MM.1S (cell line): ENCODE measurements at regions not wholly inside any gene's neighbourhood (a gene's known extent, or its start where the extent isn't known, plus 50 kb on each side); places are given as distances from the start of the nearest gene placed in this dataset.
"Not testable (repeated sequence)": the region's sequence is repeated elsewhere in the genome, so short reads cannot be mapped to it uniquely, and the experiment has no call there.

Source experiments
- DNase-seq: peaks from one replicate; pipeline ENCODE4 v3.0.0-alpha.2; 2015
- H2AFZ ChIP-seq: fragments of 300-600 bp; sonication (generic); 2 replicates; pipeline ENCODE4 v1.6.0; 2016; ENCODE audit warnings: antibody characterized with exemption, low read length
- H3F3A ChIP-seq: fragments of 300-600 bp; sonication (generic); 2 replicates; pipeline ENCODE4 v1.6.1; 2016; ENCODE audit warnings: mild to moderate bottlenecking, antibody characterized with exemption, low read length, moderate library complexity, mixed read lengths; ENCODE audit not compliant: insufficient read depth
- H3K27ac ChIP-seq: fragments of 300-600 bp; sonication (generic); 2 replicates; pipeline ENCODE4 v1.5.1; 2016; ENCODE audit warnings: mild to moderate bottlenecking, low read length
- H3K27me3 ChIP-seq: fragments of 300-600 bp; sonication (generic); replicated peaks from 2 replicates; pipeline ENCODE4 v1.6.0; 2016; ENCODE audit warnings: low read length; ENCODE audit not compliant: insufficient read depth
- H3K36me3 ChIP-seq: fragments of 300-600 bp; sonication (generic); replicated peaks from 2 replicates; pipeline ENCODE4 v1.6.1; 2016; ENCODE audit warnings: mild to moderate bottlenecking, low read length, mixed read lengths; ENCODE audit not compliant: insufficient read depth
- H3K4me1 ChIP-seq: fragments of 300-600 bp; sonication (generic); 2 replicates; pipeline ENCODE4 v1.6.1; 2016; ENCODE audit warnings: low read length, mixed read lengths
- H3K4me2 ChIP-seq: fragments of 300-600 bp; sonication (generic); 2 replicates; pipeline ENCODE4 v1.6.0; 2016; ENCODE audit warnings: low read depth, low read length
- H3K4me3 ChIP-seq: fragments of 300-600 bp; sonication (generic); 2 replicates; pipeline ENCODE4 v1.5.1; 2016; ENCODE audit warnings: low read length, mixed read lengths
- H3K79me2 ChIP-seq: fragments of 300-600 bp; sonication (generic); 2 replicates; pipeline ENCODE4 v1.6.1; 2016; ENCODE audit warnings: mixed run types, low read length, mixed read lengths
- H3K9ac ChIP-seq: fragments of 300-600 bp; sonication (generic); 2 replicates; pipeline ENCODE4 v1.6.1; 2016; ENCODE audit warnings: low read length, mixed read lengths
- H3K9me2 ChIP-seq: fragments of 300-600 bp; sonication (generic); replicated peaks from 2 replicates; pipeline ENCODE4 v1.6.1; 2016; ENCODE audit warnings: mild to moderate bottlenecking, low read length, mixed read lengths; ENCODE audit not compliant: insufficient read depth
- H3K9me3 ChIP-seq: fragments of 300-600 bp; sonication (generic); replicated peaks from 2 replicates; pipeline ENCODE4 v1.6.1; 2016; ENCODE audit warnings: mild to moderate bottlenecking, low read length, mixed read lengths; ENCODE audit not compliant: insufficient read depth
- H4K20me1 ChIP-seq: fragments of 300-600 bp; sonication (generic); 2 replicates; pipeline ENCODE4 v1.6.1; 2016; ENCODE audit warnings: mild to moderate bottlenecking, low read length, moderate library complexity, mixed read lengths; ENCODE audit not compliant: insufficient read depth
- EZH2 ChIP-seq: fragments of 300-600 bp; sonication (generic); optimal IDR thresholded peaks from 2 replicates; pipeline ENCODE3; 2017; ENCODE audit warnings: low read depth, mild to moderate bottlenecking, antibody characterized with exemption, low read length, mixed read lengths
- EZH2phosphoT487 ChIP-seq: fragments of 300-600 bp; sonication (generic); IDR thresholded peaks from 2 replicates; pipeline ENCODE4 v1.6.1; 2018; ENCODE audit warnings: antibody characterized with exemption, low read length
- TF ChIP-seq, protein P1 (sequence below): fragments of 300-600 bp; sonication (generic); IDR thresholded peaks from 2 replicates; pipeline ENCODE4 v1.5.1; 2016; ENCODE audit warnings: antibody characterized with exemption, low read length, mixed read lengths

DNA sequence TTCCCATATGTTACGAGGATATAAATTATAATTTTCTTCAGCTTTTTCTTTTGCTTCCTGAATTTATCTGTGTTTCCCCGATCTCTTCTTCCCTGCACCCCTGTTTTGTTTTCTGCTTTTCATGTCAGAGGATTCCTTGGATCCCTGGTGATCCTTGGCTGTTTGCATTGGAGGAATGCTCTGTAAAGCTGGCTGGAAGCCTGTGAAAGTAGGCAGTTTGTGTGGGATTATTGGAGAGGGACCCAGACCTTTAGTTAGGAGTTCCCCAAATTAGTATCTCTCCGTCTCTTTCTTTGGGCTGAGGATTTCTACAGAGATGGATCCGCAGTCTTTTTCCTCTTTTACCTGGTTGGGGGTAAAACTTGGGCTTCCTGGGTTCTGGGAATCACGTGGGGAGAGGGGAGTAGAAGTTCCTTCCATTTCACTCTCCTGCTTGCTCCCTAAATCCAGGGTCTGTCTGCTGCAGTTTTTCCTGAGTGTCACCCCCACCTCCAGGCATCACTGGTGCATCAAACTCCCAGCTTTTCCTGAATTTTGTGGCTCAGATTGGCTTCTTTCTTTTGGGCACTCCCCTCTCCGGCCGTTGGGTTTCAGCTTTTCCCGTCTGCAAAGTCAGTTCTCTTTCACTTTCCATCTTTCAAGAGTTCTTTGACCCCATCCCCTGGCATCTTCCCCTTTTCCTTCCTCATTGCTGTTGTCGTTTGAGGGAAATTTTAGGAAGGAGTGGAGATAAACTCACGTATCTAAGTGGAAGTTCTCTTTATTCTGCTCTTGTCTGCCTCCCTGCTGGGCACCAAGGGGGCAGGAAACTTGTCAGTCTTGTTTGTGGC lies 79.1 kb upstream of the ALX4 start:
- Histone ChIP-seq H3K9me2 (no peaks in the 10 kb centered on the region), H3K9ac (no peak overlapping the region), H2AFZ (peak overlapping the region; percentile 53), H3K79me2 (no peaks in the 10 kb centered on the region), H3K4me2 (peak overlapping the region; percentile 35), H3K4me1 (no peaks in the 10 kb centered on the region), H3K27ac (no peak overlapping the region), H3F3A (no peaks in the 10 kb centered on the region), H3K27me3 (no peaks in the 10 kb centered on the region), H3K36me3 (no peaks in the 10 kb centered on the region), H3K9me3 (no peaks in the 10 kb centered on the region), H4K20me1 (no peaks in the 10 kb centered on the region), H3K4me3 (peak overlapping the region; percentile 33; the same call in 1 of the 2 replicates)
- TF ChIP-seq EZH2phosphoT487 = no peak
- no peak for TF ChIP-seq EZH2
- TF ChIP-seq, protein P1, sequence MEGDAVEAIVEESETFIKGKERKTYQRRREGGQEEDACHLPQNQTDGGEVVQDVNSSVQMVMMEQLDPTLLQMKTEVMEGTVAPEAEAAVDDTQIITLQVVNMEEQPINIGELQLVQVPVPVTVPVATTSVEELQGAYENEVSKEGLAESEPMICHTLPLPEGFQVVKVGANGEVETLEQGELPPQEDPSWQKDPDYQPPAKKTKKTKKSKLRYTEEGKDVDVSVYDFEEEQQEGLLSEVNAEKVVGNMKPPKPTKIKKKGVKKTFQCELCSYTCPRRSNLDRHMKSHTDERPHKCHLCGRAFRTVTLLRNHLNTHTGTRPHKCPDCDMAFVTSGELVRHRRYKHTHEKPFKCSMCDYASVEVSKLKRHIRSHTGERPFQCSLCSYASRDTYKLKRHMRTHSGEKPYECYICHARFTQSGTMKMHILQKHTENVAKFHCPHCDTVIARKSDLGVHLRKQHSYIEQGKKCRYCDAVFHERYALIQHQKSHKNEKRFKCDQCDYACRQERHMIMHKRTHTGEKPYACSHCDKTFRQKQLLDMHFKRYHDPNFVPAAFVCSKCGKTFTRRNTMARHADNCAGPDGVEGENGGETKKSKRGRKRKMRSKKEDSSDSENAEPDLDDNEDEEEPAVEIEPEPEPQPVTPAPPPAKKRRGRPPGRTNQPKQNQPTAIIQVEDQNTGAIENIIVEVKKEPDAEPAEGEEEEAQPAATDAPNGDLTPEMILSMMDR = no peak
- DNase-seq = no peak

DNA sequence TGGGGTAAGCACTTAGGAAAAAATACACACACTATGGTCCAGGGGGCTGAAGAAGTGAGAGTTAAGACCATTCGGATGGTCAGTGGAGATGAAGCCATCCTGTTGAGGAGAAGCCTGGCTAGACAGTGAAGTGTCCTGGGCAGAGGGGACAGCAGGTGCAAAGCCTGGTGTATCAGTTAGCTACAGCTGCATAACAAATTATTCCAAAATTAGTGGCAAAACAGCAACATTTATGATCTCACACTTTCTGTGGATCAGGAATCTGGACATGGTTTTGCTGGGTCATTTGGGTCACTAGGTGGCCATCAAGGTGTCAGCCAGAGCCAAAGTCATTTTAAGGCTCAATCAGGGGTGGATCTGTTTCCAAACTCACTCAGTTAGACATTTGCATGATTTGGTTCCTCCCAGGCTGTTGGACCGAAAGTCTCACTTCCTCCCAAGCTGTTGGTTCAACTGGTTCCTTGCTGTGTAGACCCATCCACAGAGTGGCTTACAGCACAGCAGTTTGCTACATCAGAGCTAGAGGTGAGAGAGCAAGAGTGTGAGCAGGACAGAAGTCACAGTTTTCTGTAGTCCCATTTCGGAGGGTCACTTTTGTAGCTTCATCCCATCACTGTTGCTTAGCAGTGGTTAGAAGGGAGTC lies 80.1 kb upstream of the ALX4 start:
- Histone ChIP-seq H3F3A (no peaks in the 10 kb centered on the region), H3K9ac (no peak overlapping the region), H3K36me3 (no peaks in the 10 kb centered on the region), H3K4me2 (no peak overlapping the region), H3K27ac (no peak overlapping the region), H3K27me3 (no peaks in the 10 kb centered on the region), H3K9me2 (no peaks in the 10 kb centered on the region), H3K9me3 (no peaks in the 10 kb centered on the region), H3K79me2 (no peaks in the 10 kb centered on the region), H4K20me1 (no peaks in the 10 kb centered on the region), H3K4me1 (no peaks in the 10 kb centered on the region), H2AFZ (no peak overlapping the region), H3K4me3 (no peak overlapping the region)
- no peak for DNase-seq
- TF ChIP-seq, protein P1 = no peak
- TF ChIP-seq EZH2 (no peak), EZH2phosphoT487 (no peak)

DNA sequence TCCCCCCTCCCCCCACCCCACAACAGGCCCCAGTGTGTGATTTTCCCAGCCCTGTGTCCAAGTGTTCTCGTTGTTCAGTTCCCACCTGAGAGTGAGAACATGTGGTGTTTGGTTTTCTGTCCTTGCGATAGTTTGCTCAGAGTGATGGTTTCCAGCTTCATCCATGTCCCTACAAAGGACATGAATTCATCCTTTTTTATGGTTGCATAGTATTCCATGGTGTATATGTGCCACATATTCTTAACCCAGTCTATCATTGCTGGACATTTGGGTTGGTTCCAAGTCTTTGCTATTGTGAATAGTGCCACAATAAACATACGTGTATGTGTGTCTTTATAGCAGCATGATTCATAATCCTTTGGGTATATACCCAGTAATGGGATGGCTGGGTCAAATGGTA lies 81.1 kb upstream of the ALX4 start:
- not testable (repeated sequence) for H3K36me3 ChIP-seq, H3K79me2 ChIP-seq, H2AFZ ChIP-seq, H3F3A ChIP-seq, H3K27ac ChIP-seq, H3K4me2 ChIP-seq, H3K27me3 ChIP-seq, H4K20me1 ChIP-seq, H3K9ac ChIP-seq, DNase-seq, H3K4me3 ChIP-seq, H3K9me3 ChIP-seq, H3K9me2 ChIP-seq, H3K4me1 ChIP-seq

DNA sequence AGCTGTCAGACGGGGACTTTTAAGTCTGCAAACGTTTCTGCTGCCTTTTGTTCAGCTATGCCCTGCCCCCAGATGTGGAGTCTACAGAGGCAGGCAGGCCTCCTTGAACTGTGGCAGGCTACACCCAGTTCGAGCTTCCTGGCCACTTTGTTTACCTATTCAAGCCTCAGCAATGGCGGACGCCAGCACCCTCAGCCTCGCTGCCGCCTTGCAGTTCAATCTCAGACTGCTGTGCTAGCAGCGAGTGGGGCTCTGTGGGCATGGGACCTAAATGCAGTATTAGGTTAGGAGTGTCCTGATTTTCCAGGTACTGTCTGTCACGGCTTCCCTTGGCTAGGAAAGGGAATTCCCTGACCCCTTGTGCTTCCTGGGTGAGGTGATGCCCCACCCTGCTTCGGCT lies 86.8 kb upstream of the ALX4 start:
- H2AFZ ChIP-seq, H3K4me2 ChIP-seq, H3K27me3 ChIP-seq, DNase-seq, H3K9me3 ChIP-seq, H3K79me2 ChIP-seq, H3K4me3 ChIP-seq, H3K4me1 ChIP-seq, H3K9ac ChIP-seq, H3K27ac ChIP-seq, H3F3A ChIP-seq, H3K9me2 ChIP-seq, H3K36me3 ChIP-seq, H4K20me1 ChIP-seq: not testable (repeated sequence)
